ENCODE measurements at regions not wholly inside any gene's neighbourhood (a gene's known extent, or its start where the extent isn't known, plus 50 kb on each side); places are given as distances from the start of the nearest gene placed in this dataset.

DNA sequence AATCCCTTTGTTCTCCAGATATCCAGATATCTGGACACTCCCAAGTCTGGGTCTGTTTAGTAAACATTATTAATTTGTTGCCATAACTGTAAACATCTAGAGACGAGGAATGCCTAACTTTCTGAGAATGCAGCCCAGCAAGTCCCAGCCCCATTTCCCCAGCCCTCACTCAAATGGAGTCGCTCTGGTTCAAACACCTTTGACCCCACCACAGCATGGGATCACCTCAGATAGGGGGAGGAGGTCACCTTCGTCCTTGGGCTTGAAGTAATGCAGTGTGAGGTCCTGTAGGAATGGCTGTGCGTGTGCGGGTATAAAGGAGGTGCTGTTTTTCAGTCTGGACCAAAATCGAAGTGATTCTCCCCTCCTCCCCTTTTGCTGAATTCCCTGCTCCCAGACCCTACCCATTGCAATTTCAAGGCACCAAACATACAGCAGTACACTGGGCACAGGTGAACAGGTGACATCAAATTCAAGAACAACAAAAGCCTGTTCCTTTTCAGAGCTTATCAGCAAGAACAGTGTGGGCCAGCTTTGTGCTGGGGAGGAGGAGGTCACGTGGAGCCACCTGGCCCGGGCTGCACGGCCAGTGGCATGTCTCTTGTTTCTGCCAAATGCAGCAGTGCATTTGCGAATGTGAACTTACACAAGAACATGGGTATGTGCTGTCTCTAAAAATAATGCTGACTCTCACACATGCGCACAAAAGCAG lies 57.5 kb upstream of the TRPM1 start:
- in situ Hi-C loops (cut with HindIII; ENCODE audit: low sequenced_read_pairs): no loop called here
- TF ChIP-seq CTCF (IDR thresholded peaks at IDR 0.05; ENCODE audit: low read depth, low read length): no peak
- no peak for DNase-seq (ENCODE audit: low read depth, low spot score)
- no peak overlapping the region for H3K4me3 ChIP-seq (ENCODE audit: low read depth, low read length)

DNA sequence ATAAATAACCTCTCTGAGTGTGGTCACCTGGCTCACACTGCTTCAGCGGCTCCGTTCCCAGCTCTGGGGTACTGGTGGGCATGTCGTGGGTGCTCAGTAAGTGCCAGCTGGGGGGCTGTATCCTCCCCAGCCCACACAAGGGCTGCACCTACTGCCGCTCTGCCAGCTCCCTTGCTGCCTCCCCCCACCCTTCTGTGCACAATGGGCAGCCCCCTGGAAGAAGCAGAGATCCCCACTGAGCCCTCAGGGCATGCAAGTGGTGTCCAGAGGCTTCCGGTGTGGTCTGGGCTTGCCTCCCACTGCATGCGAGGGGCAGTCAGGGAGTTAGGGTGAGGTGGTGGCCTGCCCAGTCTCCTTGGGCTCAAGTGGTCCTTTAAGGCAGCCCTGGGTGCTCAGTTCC lies 58.3 kb upstream of the TRPM1 start:
- no peak for DNase-seq (ENCODE audit: low read depth, low spot score)
- in situ Hi-C loops (cut with HindIII; ENCODE audit: low sequenced_read_pairs): no loop called here
- no peak overlapping the region for H3K4me3 ChIP-seq (ENCODE audit: low read depth, low read length)
- TF ChIP-seq CTCF (IDR thresholded peaks at IDR 0.05; ENCODE audit: low read depth, low read length): no peak

DNA sequence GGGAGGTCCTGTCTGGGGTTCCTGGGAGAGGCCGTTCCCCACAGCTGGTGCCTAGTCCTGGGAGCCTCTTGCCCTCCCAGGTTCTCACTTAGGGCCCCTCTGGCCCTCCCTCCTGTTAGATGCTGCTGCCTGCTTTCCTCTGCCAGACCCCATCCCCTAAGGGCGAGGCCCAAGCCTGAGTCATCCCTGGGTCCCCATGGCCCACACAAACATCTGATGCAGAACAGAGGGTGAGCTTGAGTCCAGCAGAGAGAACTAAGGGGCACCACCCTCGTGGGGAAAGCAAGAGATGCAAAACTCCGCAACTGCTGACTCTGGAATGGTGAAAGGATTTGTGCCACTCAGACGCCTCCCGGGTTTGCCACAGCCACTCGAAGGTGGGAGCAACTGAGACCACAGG lies 58.8 kb upstream of the TRPM1 start:
- in situ Hi-C loops (cut with HindIII; ENCODE audit: low sequenced_read_pairs): no loop called here
- H3K4me3 ChIP-seq (ENCODE audit: low read depth, low read length): no peak overlapping the region
- DNase-seq (ENCODE audit: low read depth, low spot score): no peak
- no peak for TF ChIP-seq CTCF (IDR thresholded peaks at IDR 0.05; ENCODE audit: low read depth, low read length)

- no peak for TF ChIP-seq CTCF (IDR thresholded peaks at IDR 0.05; ENCODE audit: low read depth, low read length)
- in situ Hi-C loops (cut with HindIII; ENCODE audit: low sequenced_read_pairs): no loop called here
- H3K4me3 ChIP-seq (ENCODE audit: low read depth, low read length): no peak overlapping the region
- no peak for DNase-seq (ENCODE audit: low read depth, low spot score)
Observed at GRCh38 chr15:31160740-31161495, 59.4 kb upstream of the TRPM1 start.

- DNase-seq (ENCODE audit: low read depth, low spot score): no peak
- no peak for TF ChIP-seq CTCF (IDR thresholded peaks at IDR 0.05; ENCODE audit: low read depth, low read length)
- in situ Hi-C loops (cut with HindIII; ENCODE audit: low sequenced_read_pairs): no loop called here
- H3K4me3 ChIP-seq (ENCODE audit: low read depth, low read length): no peak overlapping the region
Observed at GRCh38 chr15:31161951-31162350, 60.4 kb upstream of the TRPM1 start.

GRCh38 chr15:31162721-31163510 lies 61.4 kb upstream of the TRPM1 start:
- DNase-seq (ENCODE audit: low read depth, low spot score): no peak
- TF ChIP-seq CTCF (IDR thresholded peaks at IDR 0.05; ENCODE audit: low read depth, low read length): no peak
- in situ Hi-C loops (cut with HindIII; ENCODE audit: low sequenced_read_pairs): no loop called here
- no peak overlapping the region for H3K4me3 ChIP-seq (ENCODE audit: low read depth, low read length)
